ENCODE measurements at regions not wholly inside any gene's neighbourhood (a gene's known extent, or its start where the extent isn't known, plus 50 kb on each side); places are given as distances from the start of the nearest gene placed in this dataset.

- no peak for TF ChIP-seq CTCF (IDR thresholded peaks at IDR 0.05)
- no peak for TF ChIP-seq POLR2A (IDR thresholded peaks at IDR 0.05)
Observed at GRCh38 chr7:94129443-94130140, 125.4 kb upstream of the BET1 start.

All from uterus (tissue), 2 donors.